ENCODE measurements at regions not wholly inside any gene's neighbourhood (a gene's known extent, or its start where the extent isn't known, plus 50 kb on each side); places are given as distances from the start of the nearest gene placed in this dataset.

DNA sequence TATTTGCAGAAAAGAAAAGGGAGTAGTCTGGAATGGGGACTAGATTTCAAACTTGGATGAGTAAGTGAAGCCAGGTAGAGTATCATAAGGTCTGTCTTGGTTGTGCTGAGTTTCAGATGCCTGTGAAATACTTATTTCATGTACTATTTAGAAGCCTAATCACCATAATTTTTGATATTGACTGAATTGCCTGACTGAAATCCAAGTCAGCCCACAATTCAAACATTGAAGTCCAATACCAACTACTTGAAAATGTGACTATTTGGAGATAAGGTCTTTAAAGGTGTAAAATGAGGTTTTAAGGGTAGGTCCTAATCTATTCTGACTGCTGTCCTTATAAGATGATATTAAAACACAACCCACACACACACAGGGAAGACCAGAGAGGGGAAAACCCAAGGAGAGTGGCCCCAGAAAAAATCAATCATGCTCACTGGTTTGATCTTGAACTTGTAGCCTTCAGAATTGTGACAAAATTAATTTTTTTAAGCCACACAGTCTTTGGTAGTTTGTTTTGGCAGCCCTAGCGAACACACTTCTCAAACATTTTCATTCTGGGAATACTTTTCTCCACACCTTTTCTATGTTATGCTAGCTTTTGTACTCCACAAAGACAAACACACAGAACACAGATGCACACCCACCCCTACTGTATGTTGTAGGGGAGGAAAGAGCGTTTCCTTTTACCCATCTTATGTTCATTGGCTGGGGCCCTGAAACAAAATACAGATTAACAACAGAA is 126.3 kb downstream of the HFE start:
- no peak for TF ChIP-seq CTCF (IDR thresholded peaks at IDR 0.05; ENCODE audit: extremely low read depth, insufficient read depth, missing control alignments)
- in situ Hi-C loops (cut with MboI; ENCODE audit: low pct_unique_long_range_greater_than_20kb, low sequenced_read_pairs, unreplicated experiment), result no loop called here
- no peak for DNase-seq (ENCODE audit: low spot score)

DNA sequence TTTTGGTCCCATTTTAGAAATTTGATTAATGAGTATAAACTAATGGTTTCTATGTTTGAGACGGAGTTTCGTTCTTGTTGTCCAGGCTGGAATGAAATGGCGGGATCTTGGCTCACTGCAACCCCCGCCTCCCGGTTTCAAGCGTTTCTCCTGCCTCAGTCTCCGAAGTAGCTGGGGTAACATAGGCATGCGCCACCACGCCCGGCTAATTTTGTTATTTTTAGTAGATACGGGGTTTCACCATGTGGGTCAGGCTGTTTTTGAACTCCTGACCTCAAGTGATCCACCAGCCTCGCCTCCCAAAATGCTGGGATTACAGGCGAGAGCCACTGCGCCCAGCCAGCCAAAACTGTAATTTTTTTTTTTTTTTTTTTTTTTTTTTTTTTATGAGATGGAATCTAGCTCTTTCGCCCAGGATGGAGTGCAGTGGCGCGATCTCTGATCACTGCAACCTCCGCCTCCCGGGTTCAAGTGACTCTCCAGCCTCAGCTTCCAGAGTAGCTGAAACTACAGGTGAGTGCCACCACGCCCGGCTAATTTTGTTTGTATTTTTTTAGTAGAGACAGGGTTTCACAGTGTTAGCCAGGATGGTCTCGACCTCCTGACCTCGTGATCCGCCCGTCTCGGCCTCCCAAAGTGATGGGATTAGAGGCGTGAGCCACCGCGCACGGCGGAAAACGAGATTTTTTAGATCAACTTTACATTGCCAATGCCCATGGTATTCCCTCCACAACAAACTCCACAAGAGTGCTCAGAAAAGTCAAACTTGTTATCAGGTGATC is 127.8 kb downstream of the HFE start:
- no peak for TF ChIP-seq CTCF (IDR thresholded peaks at IDR 0.05; ENCODE audit: extremely low read depth, insufficient read depth, missing control alignments)
- in situ Hi-C loops (cut with MboI; ENCODE audit: low pct_unique_long_range_greater_than_20kb, low sequenced_read_pairs, unreplicated experiment), result no loop called here

GRCh38 chr6:26215585-26216358 is 128.5 kb downstream of the HFE start:
- TF ChIP-seq CTCF (IDR thresholded peaks at IDR 0.05; ENCODE audit: extremely low read depth, insufficient read depth, missing control alignments), result no peak
- in situ Hi-C loops (cut with MboI; ENCODE audit: low pct_unique_long_range_greater_than_20kb, low sequenced_read_pairs, unreplicated experiment), result no loop called here
- DNase-seq (ENCODE audit: low spot score), result no peak

More for the DNA sequence above, 127.8 kb downstream of the HFE start:
- no peak for DNase-seq (ENCODE audit: low spot score)

GRCh38 chr6:26216359-26216885 is 129.2 kb downstream of the HFE start:
- TF ChIP-seq CTCF (IDR thresholded peaks at IDR 0.05; ENCODE audit: extremely low read depth, insufficient read depth, missing control alignments), result no peak
- DNase-seq (ENCODE audit: low spot score), result peak; percentile 88
- in situ Hi-C loops (cut with MboI; ENCODE audit: low pct_unique_long_range_greater_than_20kb, low sequenced_read_pairs, unreplicated experiment), result no loop called here

- DNase-seq (ENCODE audit: low spot score), result peak; percentile 33
- in situ Hi-C loops (cut with MboI; ENCODE audit: low pct_unique_long_range_greater_than_20kb, low sequenced_read_pairs, unreplicated experiment), result no loop called here
- no peak for TF ChIP-seq CTCF (IDR thresholded peaks at IDR 0.05; ENCODE audit: extremely low read depth, insufficient read depth, missing control alignments)
These were observed 129.9 kb downstream of the HFE start for GRCh38 chr6:26216886-26217713.

All from GM13977 (cell line).